Lung microvascular endothelial cell (primary cell): ENCODE measurements at regions not wholly inside any gene's neighbourhood (a gene's known extent, or its start where the extent isn't known, plus 50 kb on each side); places are given as distances from the start of the nearest gene placed in this dataset.
A peak's percentile ranks its signal among the peaks of the same experiment; 100 is the strongest.
"Not testable (repeated sequence)": the region's sequence is repeated elsewhere in the genome, so short reads cannot be mapped to it uniquely, and the experiment has no call there.

Experiments used
- DNase-seq, 2 donors: peaks; one replicate each; pipeline versions ENCODE4 v3.0.0 to v3.0.0-alpha.2; 2010; ENCODE audit warnings: low read depth in 2 of 2

DNA sequence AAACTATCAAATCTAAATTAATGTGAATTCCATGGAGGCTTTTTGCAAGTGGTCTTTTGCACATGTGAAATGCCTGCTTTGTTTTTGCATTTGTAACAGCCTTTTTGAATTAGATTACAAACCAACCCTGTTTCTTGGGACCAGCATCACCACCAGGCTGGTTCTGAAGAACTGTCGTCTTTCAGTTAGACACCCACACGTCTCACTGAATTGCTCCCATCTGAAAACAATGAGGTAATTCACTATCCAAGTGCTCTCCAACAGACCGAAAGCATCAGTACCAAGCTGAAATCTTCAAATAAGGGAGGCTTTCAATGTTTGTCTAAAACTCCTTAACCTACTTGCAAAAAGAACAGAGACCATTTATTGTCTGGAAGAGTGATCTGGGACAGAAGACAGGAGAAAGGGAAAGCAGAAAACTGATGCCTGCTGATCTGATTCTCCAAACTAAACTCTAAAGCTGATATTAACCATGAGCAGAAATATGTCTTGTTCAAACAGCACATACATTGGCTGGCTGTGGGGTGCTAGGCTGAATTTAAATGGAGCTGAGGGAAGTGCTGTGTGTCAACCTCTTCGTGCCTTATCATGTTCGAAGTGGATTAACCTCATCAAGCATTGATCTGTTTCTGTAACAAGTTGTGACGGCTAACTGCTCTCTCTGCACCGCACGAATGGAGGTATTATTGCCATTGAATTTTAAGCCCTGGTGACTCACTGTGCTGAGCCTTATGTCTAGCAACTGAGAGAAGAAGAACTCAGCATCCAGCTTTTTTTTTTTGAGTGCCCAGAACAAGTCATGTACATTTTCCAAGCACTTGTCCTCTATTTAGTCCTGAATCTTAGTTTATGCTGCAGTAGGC, 213.7 kb upstream of the P2RY1 start:
- no peak for DNase-seq

DNA sequence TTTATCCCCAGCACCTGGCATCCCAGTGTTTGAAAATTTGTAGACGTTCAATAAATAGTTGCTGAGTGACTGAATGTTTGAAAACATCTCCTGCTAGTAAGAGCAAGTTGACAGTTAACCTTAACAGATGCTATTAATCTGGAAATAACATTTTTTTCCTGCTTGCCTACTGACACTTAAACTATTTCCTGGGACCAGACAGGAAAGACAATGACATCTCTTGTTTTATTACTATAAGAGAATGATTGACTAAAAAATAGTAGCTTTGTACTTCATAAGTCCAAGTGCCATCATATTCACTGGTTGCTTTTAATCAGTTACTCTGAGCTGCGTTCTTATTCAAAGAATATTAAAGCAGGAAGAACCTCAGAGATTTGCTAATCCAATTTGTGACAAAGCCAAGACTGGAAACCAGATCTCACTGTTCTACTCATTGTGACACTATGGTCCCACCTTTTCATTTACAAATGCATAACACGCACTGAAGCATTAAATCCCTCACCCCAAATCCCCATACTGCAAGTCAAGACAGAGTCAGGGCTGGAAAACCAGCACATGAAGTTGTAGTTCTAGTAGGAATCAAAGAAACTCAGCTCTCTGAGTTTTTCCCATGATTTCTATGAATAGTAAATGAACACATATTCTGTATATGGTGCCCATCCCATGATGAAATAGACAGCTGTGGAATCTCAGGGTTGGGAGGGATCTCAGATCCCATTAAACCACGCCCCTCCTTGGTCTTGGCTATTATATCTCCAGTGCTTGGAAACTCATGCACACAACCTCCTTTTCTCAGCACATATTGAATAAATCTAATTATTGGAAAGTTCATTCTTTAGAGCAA, 212.7 kb upstream of the P2RY1 start:
- no peak for DNase-seq

DNA sequence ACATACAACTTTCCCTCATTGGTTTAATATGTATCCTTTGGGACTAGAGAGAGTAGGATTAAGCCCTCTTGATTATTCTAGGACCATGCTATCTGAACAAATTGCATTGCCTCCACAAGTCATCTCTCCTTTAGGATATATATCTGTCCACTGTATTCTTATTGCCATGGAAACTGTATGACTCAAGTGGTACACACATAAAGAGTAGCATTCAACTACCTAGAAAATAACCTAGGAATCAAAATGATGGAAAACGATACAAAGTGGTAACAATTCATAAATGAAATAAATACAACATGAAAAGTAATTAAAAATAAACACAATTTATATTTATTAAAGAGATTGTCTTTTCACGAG, 212.1 kb upstream of the P2RY1 start:
- no peak for DNase-seq

DNA sequence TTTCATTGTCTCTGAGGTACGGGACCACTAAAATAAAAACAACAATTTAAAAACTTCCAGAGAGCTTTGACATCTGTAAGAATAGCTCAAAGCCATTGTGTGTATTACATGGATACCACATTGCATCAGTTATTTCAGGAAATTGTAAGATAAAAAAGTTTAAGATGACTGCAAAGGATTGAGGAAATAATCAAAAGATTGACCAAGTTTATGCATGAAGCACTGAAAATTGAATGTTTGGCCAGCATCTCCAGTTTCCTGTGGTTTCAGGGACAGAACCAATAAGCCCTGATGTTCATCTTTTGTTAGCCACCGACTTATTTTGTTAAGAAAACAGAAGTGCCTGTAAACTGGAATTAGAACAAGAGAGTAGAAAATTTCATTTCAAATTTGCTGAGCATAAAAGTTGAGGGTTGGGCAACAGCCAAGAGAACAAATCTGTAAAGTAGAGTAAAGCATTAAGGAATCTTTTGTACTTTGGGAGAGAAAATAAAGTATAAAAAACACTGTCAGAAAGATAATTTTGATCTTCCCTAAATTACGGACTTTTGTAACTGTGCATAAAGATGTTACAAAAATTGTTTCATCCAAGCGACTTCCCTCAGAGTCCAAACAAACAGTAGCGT, 211.5 kb upstream of the P2RY1 start:
- no peak for DNase-seq

DNA sequence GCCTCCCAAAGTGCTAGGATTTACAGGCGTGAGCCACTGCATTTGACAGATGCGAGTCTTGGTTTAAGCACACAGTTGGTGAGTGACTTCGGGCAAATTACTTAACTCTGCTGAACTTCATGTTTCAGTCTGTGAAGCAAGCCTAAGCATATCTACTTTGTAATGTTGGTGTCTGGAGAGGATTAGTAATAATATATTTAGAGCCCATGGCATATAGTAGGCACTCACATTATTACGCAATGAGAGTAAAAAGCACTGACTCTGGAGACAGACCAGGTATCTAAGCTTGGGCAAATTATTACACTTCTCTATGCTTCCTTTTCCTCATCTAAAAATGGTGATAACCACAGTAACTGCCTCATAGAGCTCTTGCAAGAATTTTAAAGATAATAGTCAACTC, 208.7 kb upstream of the P2RY1 start:
- no peak for DNase-seq

DNA sequence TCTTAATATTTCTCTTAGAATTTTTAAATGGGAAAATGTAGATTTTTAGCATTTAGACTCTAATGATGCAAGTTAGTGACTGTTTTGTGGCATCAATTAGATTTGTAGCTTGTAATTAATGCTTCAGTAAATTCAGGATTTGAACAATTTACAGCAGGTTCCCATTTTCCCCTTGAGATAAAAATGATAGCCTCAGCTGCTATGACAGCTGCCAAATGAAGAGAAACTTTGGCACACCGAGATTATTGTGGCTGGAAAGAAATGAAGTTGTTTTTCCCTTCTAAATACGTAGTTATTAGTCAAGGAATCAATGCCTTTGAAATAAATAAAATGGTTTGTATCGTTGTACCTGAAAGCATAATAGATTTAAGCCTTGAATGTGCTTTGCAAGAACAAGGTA, 206.4 kb upstream of the P2RY1 start:
- no peak for DNase-seq

DNA sequence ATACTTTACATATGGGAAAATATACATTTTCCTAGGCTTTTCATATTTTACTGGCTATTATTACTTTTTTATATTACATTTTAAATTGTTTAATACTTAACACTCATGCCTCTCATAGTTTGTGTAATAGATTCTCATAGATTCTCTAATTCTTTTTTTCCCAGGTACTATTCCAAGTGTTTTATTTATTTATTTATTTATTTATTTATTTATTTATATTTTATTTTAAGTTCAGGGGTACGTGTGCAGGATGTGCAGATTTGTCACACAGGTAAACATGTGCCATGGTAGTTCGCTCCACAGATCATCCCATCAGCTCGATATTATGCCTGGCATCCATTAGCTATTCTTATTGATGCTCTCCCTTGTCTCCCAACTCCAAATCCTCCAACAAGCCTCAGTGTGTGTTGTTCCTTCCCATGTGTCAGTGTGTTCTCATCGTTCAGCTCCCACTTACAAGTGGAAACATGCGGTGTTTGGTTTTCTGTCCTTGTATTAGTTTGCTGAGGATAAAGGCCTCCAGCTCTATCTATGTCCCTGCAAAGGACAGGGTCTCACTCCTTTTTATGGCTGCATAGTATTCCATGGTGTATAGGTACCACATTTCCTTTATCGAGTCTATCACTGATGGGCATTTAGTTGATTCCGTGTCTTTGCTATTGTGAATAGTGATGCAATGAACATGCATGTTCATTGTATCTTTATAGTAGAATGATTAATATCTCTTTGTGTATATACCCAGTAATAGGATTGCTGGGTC, 205.4 kb upstream of the P2RY1 start:
- DNase-seq, result no peak

DNA sequence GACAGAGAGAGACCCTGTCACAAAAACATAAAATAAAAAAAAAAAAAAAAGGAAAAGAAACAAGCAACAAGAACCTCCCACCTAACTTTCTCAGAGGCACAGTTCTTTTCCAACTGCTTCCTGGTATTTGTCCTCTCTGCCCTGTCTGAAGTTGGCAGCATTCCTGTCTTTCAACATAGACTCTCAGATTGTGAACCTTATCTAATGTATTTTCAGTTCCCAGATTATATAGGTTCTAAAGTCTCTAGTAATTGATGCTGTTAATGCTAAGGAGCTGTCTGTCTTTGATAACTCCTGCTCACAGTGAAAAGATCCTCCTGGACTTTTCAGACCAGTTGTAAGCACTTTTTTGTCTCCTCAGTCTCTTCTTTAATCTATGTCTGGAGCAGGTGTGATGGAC, 199.5 kb upstream of the P2RY1 start:
- DNase-seq, result no peak

DNA sequence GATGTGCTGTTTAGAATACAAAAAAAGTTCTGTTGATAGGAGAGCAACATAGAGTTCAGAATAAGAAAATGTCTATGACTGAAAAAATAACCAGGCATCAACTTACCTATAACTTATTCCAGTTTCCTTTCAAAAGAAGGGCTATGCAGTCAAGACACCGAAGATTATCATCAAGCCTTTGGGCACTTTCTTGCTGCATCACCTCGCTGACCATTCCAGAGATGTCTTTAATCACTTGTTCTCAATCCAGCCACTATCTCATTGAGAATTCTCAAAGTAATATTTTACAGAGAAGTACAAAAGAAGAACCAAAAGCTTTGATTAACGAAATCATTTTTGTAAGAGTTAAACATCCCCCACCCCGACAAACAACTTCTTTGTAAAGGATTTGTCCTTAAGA, 198.3 kb upstream of the P2RY1 start:
- DNase-seq, result no peak

DNA sequence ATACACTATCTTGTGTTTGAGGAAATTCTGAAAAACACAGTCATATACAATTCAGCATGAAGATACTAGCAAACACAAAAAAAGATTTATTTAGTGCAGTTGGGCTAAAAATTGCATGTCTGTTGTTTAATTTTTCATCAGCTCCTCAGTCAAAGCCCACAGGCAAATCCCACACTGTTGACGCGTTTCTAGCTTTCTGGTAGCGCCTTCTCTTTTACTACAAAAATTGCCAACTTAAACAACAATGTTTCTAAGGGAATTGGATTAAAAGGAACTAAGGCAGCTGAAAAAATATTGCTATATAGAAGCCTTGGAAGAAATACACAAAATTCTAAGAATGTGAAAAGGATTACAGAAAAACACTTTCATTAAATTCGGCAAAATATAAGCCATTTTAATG, 196.7 kb upstream of the P2RY1 start:
- DNase-seq, result no peak

DNA sequence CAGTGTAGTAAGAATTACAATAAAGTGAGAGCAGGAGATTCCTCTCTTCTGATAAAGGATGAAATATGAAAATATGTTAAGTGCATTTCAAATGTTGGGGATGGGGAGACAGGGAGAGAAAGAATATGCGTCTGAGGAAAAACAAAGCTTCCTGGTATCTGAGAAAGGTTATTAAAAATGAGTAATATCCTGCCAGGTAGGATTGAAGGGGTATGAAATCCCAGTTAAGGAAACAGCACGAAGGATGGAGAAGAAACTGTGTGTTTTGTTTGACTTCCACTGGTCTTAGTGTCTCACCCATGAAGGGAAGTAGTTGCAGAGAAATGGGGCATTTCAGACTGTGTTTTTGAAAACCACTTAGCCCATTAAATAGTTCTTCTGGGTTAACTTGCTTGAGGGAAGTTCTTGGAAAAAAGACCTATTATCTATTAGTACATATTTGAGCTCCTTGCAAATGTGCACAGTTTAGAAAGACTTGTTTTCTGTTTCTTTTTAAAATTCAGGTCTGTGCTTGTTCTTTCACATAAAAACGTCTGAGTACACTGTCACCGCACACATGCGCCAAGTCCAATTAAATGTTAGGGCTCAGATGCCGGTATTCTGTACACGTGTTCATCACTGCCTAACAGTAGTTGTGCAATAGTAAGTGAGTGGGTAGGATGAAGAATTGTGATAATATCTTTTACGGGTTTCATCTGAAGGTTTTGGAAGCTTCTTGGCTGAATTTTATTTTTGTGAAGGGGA, 196.1 kb upstream of the P2RY1 start:
- no peak for DNase-seq

DNA sequence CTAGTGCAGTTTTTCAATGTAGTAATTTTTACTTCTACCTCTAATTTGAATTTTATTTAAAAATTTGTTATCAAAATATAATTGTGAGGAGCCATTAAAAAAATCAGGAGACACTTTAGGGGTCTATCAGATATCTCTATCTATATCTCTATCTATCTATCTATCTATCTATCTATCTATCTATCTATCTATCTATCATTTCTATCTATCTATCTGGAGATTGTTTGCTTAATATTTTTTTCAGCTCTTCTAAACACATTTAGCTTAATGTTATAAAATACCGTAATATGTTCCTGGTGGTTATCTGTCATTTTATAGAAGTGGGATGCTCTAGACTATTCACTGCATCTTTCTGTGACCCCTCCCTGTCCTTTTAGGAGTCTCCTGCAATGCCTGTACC, 193.7 kb upstream of the P2RY1 start:
- DNase-seq, result no peak

DNA sequence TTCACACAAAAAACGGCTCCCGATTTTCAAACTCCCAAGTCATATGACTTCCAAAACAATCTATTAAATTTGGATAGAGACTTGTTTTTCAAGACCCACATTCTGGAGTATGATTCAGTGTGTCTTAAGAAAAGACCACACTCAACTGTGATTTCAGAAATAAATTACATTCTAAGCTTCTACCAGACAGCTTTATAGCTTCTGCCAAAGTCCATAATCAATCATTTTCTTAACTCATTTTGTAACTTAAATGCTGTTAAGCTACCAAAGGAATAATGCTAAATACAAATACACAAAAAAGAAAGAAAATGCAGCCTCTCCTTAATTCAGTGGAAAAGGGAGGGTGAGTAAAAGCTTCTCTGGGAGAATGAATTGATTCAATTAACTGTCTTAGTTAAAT, 192.3 kb upstream of the P2RY1 start:
- DNase-seq, result no peak

DNA sequence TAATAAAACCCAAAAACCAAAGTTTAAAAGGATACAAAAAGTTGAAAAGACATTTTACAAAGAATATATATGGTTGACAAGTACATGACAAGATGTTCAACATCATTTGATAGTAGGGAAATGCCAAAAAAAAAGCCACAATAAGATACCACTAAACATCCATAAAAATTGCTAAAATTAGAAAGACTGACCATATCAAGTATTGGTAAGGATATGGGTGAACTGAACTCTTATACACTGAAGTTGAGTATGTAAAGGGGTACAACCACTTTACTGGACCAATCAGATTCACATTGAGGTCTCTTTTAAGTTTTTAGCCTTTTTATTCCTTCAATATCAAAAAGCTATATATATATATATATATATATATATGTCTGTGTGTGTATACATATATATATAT, 190.5 kb upstream of the P2RY1 start:
- DNase-seq, result no peak

DNA sequence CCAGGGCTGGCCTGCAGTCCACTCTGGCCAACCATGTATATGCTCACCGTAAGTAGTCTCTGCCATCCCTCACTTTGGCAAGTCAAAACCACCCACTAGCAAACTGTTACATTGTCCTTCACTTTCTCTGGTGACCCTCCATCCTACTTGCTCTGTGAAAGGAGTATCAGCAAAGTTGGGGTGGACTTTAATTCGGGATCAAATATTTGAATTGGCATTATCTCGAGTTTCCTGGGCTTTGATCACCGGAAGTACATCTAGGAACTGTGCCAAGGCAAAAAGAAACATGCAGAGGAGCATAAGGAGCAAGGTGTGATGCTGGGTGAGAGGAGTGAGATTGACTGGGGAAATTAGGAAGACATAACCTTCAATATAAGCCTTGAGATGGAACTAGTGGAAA, 188.9 kb upstream of the P2RY1 start:
- no peak for DNase-seq

DNA sequence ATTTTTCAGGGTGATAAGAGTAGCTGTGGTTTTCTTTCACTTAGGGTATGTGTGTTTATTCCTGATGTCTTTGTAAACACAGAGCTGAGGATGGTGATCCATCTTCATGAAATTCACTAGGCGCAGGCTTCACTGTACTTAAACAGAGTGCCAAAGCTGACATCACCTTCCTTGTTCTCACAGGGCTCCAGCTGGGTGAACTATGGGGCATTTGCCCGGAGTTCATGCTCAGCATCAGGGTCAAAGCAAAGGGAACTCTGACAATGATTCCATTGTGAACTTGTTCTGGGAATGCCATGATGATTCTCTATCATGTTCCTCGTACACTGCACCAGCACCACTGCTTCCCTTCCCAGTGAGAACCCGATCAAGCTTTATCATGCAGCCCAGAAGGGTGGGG, 184.8 kb upstream of the P2RY1 start:
- no peak for DNase-seq

DNA sequence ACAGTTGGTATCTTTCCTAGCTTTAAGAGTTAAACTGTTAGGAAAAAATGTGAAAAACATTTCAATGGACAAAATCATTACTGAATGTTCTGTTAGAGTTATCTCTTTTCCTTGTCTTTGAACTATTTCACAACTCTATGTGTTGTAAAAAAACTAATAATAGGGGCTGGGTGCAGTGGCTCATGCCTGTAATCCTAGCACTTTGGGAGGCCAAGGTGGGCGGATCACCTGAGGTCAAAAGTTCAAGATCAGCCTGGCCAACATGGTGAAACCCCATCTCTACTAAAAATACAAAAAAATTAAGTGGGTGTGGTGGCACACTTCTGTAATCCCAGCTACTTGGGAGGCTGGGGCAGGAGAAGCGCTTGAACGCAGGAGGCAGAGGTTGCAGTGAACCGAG, 184.0 kb upstream of the P2RY1 start:
- not testable (repeated sequence) for DNase-seq

DNA sequence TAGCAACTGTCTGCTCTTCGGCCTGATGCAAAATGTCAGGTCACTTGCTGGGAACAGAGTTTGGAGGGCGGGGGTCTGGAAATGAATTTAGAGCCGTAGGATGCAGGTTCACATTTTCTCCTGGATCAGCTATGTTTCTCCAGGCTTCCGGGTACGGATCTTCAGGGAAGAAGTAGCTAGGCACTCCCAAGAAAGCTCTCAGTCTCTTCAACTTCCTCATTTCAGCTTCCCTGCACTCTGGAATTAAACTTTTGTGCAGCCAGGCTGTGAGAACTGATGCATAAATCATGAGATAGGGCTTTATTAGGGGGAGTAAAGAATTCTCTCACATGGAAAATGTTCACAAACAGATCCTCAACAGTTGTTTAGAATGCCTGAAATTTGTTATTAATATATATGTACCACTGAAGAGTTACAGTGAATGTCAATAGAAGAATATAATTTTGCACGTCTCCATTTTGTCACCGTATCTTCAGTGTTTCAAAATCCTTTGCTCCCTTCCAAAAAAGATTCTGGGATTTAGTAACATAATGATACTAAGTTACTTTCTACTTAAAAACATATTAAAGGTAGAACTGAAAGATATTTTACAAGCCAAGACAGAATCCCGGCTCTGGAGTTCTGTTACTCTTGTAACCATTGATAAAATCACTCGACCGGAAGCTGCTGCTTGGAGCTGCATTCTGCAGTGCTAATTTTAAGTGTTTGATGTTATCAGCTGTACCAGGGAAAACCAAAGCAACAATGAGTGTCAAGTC, 178.5 kb upstream of the P2RY1 start:
- peak in 1 of 2 donors; percentile 37 for DNase-seq

DNA sequence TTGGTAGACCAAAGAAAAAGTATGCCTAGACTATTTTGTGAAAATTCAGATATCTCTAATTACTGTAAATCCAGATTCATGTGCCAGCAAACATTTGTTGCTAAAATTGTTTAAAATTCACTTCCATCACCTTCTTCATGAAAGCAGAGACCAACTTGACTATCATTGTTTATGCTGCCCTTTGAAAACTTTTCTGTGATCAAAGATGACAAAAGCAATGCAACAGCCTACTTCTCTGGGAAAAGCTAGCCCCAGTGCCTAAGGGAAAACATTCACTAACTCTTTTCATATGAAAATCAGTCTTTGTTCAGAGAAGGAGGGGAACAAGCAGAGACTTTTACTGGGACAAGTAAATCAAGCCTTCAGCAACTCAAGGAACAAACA, 178.0 kb upstream of the P2RY1 start:
- DNase-seq, result no peak

DNA sequence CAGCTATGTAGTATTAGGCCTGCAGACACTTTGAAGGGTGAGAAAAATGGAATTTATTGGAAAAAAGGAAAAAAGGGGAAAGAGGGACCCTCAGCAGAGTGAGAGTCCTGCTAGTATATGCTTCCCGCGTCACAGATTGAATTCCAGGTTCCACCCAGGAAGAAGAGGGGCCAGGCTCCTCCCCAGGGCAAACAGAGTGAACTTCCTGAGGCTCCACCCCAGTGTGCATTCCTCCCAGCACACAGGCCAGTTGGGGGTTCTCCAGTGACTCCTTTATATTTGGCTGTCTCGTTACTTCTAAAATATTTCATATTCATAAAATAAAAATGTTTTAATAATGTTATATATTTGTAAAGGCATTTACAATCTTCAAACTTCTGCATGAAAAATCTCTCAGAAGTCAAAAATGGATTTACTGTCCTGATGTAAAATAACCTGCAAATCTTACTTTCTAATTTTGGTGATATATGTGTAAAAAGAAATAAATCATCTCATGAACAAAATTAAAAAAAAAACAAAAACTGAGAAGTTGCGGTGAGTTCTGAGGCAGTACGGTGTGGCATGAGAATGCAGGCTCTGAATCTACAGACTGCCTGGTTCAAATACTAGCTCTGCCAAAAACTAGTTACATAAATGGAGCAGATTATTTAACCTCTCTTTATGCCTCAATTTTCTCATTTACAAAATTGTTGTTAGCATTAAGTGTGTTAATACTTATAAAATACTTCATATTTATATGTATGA, 175.8 kb upstream of the P2RY1 start:
- no peak for DNase-seq
